H1 (cell line): ENCODE measurements at regions not wholly inside any gene's neighbourhood (a gene's known extent, or its start where the extent isn't known, plus 50 kb on each side); places are given as distances from the start of the nearest gene placed in this dataset.

Source experiments
- CTCF ChIA-PET: fragments of 300-600 bp; sonication (Branson Sonifier 250); formaldehyde crosslinking; loops from one replicate; lab custom pipeline; 2021; ENCODE audit not compliant: partially characterized antibody; lab: Charles Lee
- POLR2A ChIA-PET: fragments of 300-600 bp; sonication (Branson Sonifier 250); formaldehyde crosslinking; loops from one replicate; lab custom pipeline; 2021; ENCODE audit warnings: inconsistent platforms; ENCODE audit not compliant: partially characterized antibody; lab: Charles Lee
- DNase-seq, 2 experiments: peaks; one replicate each; pipeline versions ENCODE4 v3.0.0 to v3.0.0-alpha.2; 2010 to 2022; ENCODE audit warnings: low spot score in 2 of 2, low read depth in 1 of 2, mixed read lengths in 1 of 2
- FAIRE-seq: peaks from 2 replicates; lab custom pipeline; 2011; peaks lifted over from hg19 to GRCh38; lab: Jason Lieb, UNC
- H2AFZ ChIP-seq: 2 replicates; pipeline ENCODE4 v1.8.1; 2012; ENCODE audit warnings: low read length, inconsistent platforms
- H2AK5ac ChIP-seq: 2 replicates; pipeline ENCODE4 v1.6.1; 2013; ENCODE audit warnings: low read depth, low read length
- H2BK120ac ChIP-seq: replicated peaks from 2 replicates; pipeline ENCODE3; 2013; ENCODE audit warnings: low read depth, low read length, inconsistent platforms
- H2BK12ac ChIP-seq: 2 replicates; pipeline ENCODE4 v1.6.1; 2013; ENCODE audit warnings: low read depth, low read length
- H2BK15ac ChIP-seq: 2 replicates; pipeline ENCODE4 v1.6.1; 2013; ENCODE audit warnings: low read length
- H2BK20ac ChIP-seq: 2 replicates; pipeline ENCODE4 v1.6.1; 2013; ENCODE audit warnings: low read length
- H2BK5ac ChIP-seq: 2 replicates; pipeline ENCODE4 v1.6.1; 2013; ENCODE audit warnings: low read depth, low read length
- H3K14ac ChIP-seq: 2 replicates; pipeline ENCODE4 v1.6.1; 2013; ENCODE audit warnings: inconsistent platforms; ENCODE audit not compliant: insufficient read length
- H3K18ac ChIP-seq: 2 replicates; pipeline ENCODE4 v1.6.1; 2013; ENCODE audit warnings: low read length; ENCODE audit errors: extremely low read depth
- H3K23ac ChIP-seq: 2 replicates; pipeline ENCODE4 v1.6.1; 2013; ENCODE audit warnings: inconsistent platforms; ENCODE audit not compliant: insufficient read length
- H3K23me2 ChIP-seq: 2 replicates; pipeline ENCODE4 v1.6.1; 2013; ENCODE audit warnings: low read depth, low read length
- H3K27ac ChIP-seq: 2 replicates; pipeline ENCODE4 v1.6.1; 2011; ENCODE audit warnings: low read depth, low read length, inconsistent platforms
- H3K27me3 ChIP-seq, 4 experiments: replicated peaks in 1 of 4; 1 replicate in 1 of 4; 2 replicates in 3 of 4; pipeline versions ENCODE4 v1.6.1 to v1.8.1; 2011 to 2013; ENCODE audit warnings: low read length in 3 of 4, mild to moderate bottlenecking in 3 of 4, inconsistent platforms in 2 of 4, mixed read lengths in 2 of 4, moderate library complexity in 1 of 4; ENCODE audit not compliant: control insufficient read depth in 3 of 4, insufficient read depth in 3 of 4; ENCODE audit errors: extremely low read depth in 1 of 4
- H3K36me3 ChIP-seq, 4 experiments: 2 replicates each; pipeline versions ENCODE4 v1.6.1 to v1.8.1; 2011 to 2013; ENCODE audit warnings: mild to moderate bottlenecking in 4 of 4, low read length in 3 of 4, moderate library complexity in 2 of 4, control low read depth in 1 of 4, inconsistent platforms in 1 of 4; ENCODE audit not compliant: insufficient read depth in 4 of 4, control insufficient read depth in 2 of 4
- H3K4ac ChIP-seq: replicated peaks from 2 replicates; pipeline ENCODE3; 2013; ENCODE audit warnings: low read length, low read depth, mixed read lengths, inconsistent platforms; ENCODE audit not compliant: insufficient read length
- H3K4me1 ChIP-seq, 4 experiments: replicated peaks in 1 of 4; 1 replicate in 1 of 4; 2 replicates in 3 of 4; pipeline versions ENCODE4 v1.6.1 to v1.8.1; 2011 to 2013; ENCODE audit warnings: low read length in 3 of 4, inconsistent platforms in 2 of 4, mixed read lengths in 1 of 4; ENCODE audit not compliant: insufficient read depth in 4 of 4, control insufficient read depth in 3 of 4
- H3K4me2 ChIP-seq, 2 experiments: 2 replicates each; pipeline versions ENCODE4 v1.6.1 to v1.8.1; 2011 to 2013; ENCODE audit warnings: low read depth in 2 of 2, low read length in 2 of 2, control low read depth in 1 of 2, inconsistent platforms in 1 of 2, mild to moderate bottlenecking in 1 of 2; ENCODE audit not compliant: insufficient read depth in 1 of 2
- H3K4me3 ChIP-seq, 4 experiments: fragments of 200-600, 300-600 bp in 1 of 4; sonication (generic), shearing (Covaris generic), sonication (Bioruptor Twin) in 1 of 4; 2 replicates each; pipeline versions ENCODE4 v1.5.1 to v1.8.1; 2011 to 2016; ENCODE audit warnings: low read length in 4 of 4, low read depth in 3 of 4, control low read depth in 2 of 4, inconsistent platforms in 2 of 4, mild to moderate bottlenecking in 2 of 4, mixed read lengths in 1 of 4, moderate library complexity in 1 of 4; ENCODE audit not compliant: insufficient read depth in 2 of 4; ENCODE audit errors: extremely low read depth in 1 of 4
- H3K56ac ChIP-seq: replicated peaks from 2 replicates; pipeline ENCODE3; 2013; ENCODE audit warnings: low read depth, mild to moderate bottlenecking, mixed read lengths, low read length, inconsistent platforms; ENCODE audit not compliant: insufficient read length
- H3K79me1 ChIP-seq: 2 replicates; pipeline ENCODE4 v1.6.1; 2013; ENCODE audit warnings: low read depth, low read length, control low read depth
- H3K79me2 ChIP-seq, 2 experiments: 2 replicates each; pipeline versions ENCODE4 v1.6.1 to v1.8.1; 2012 to 2013; ENCODE audit warnings: low read length in 2 of 2, mild to moderate bottlenecking in 2 of 2, inconsistent platforms in 1 of 2; ENCODE audit not compliant: insufficient read depth in 2 of 2, control insufficient read depth in 1 of 2
- H3K9ac ChIP-seq, 4 experiments: replicated peaks in 1 of 4; 1 replicate in 1 of 4; 2 replicates in 3 of 4; pipeline versions ENCODE4 v1.6.1 to v1.8.1; 2011 to 2013; ENCODE audit warnings: low read depth in 3 of 4, low read length in 3 of 4, control low read depth in 2 of 4, mild to moderate bottlenecking in 2 of 4, moderate library complexity in 2 of 4, inconsistent platforms in 1 of 4; ENCODE audit errors: extremely low read depth in 1 of 4
- H3K9me3 ChIP-seq, 2 experiments: 2 replicates each; pipeline versions ENCODE4 v1.6.1 to v1.8.1; 2012 to 2013; ENCODE audit warnings: mild to moderate bottlenecking in 2 of 2, moderate library complexity in 2 of 2, control low read depth in 1 of 2, inconsistent platforms in 1 of 2, low read depth in 1 of 2, low read length in 1 of 2, mixed read lengths in 1 of 2; ENCODE audit not compliant: insufficient read depth in 2 of 2
- H4K20me1 ChIP-seq, 2 experiments: replicated peaks in 1 of 2; 2 replicates each; pipeline versions ENCODE3 to v1.8.1; 2011 to 2013; ENCODE audit warnings: inconsistent platforms in 2 of 2, low read length in 2 of 2, mild to moderate bottlenecking in 1 of 2; ENCODE audit not compliant: insufficient read depth in 2 of 2, control insufficient read depth in 1 of 2
- H4K5ac ChIP-seq: 2 replicates; pipeline ENCODE4 v1.6.1; 2013; ENCODE audit warnings: low read length, low read depth, mixed read lengths, inconsistent platforms; ENCODE audit not compliant: insufficient read length
- H4K8ac ChIP-seq: 2 replicates; pipeline ENCODE4 v1.8.0; 2013; ENCODE audit warnings: mild to moderate bottlenecking, moderate library complexity, low read length, inconsistent platforms; ENCODE audit not compliant: insufficient read depth; ENCODE audit errors: extremely low read depth
- H4K91ac ChIP-seq: replicated peaks from 2 replicates; pipeline ENCODE3; 2013; ENCODE audit warnings: low read length, mixed read lengths, inconsistent platforms; ENCODE audit not compliant: insufficient read length
- BRCA1 ChIP-seq: IDR thresholded peaks from 2 replicates; pipeline ENCODE4 v1.6.1; 2012; ENCODE audit warnings: low read depth, low read length, improper control_type of control experiment
- CBX5 ChIP-seq: fragments of 300-800, 300-1000 bp; sonication (generic); IDR thresholded peaks from 2 replicates; pipeline ENCODE4 v1.7.1; 2016; ENCODE audit warnings: antibody characterized with exemption, low read length, low read depth
- EP300 ChIP-seq, 2 experiments: IDR thresholded peaks; 1 replicate in 1 of 2; 2 replicates in 1 of 2; pipeline ENCODE4 v1.6.1; 2011 to 2012; ENCODE audit warnings: low read depth in 2 of 2, low read length in 2 of 2, mild to moderate bottlenecking in 2 of 2, borderline replicate concordance in 1 of 2, inconsistent platforms in 1 of 2, moderate library complexity in 1 of 2
- EZH2 ChIP-seq: fragments of 200-600 bp; sonication (generic); IDR thresholded peaks from 2 replicates; pipeline ENCODE4 v1.7.1; 2012; ENCODE audit warnings: low read depth, mild to moderate bottlenecking, moderate library complexity, low read length, inconsistent platforms; ENCODE audit not compliant: severe bottlenecking
- GTF2F1 ChIP-seq: IDR thresholded peaks from 2 replicates; pipeline ENCODE4 v1.6.1; 2012; ENCODE audit warnings: low read depth, low read length, improper control_type of control experiment, borderline replicate concordance
- KDM4A ChIP-seq: IDR thresholded peaks from one replicate; pipeline ENCODE4 v1.7.1; 2012; ENCODE audit warnings: low read depth, mild to moderate bottlenecking, moderate library complexity, low read length, inconsistent platforms; ENCODE audit not compliant: severe bottlenecking
- KDM5A ChIP-seq: fragments of 200-600 bp; IDR thresholded peaks from 2 replicates; pipeline ENCODE4 v1.7.1; 2012; ENCODE audit warnings: mild to moderate bottlenecking, low read length, inconsistent platforms, mixed read lengths
- NANOG ChIP-seq: IDR thresholded peaks from 2 replicates; pipeline ENCODE4 v1.6.1; 2011; ENCODE audit warnings: low read length, low read depth, mild to moderate bottlenecking, inconsistent platforms; ENCODE audit not compliant: insufficient read depth, poor library complexity, severe bottlenecking
- POLR2AphosphoS5 ChIP-seq: IDR thresholded peaks from 2 replicates; pipeline ENCODE4 v1.6.1; 2011; ENCODE audit warnings: low read depth, low read length
- RAD21 ChIP-seq, 2 experiments: IDR thresholded peaks in 1 of 2; conservative IDR thresholded peaks in 1 of 2; 2 replicates each; pipeline ENCODE4 v1.6.1; 2011; ENCODE audit warnings: low read depth in 2 of 2, low read length in 2 of 2, improper control_type of control experiment in 1 of 2, inconsistent platforms in 1 of 2, mild to moderate bottlenecking in 1 of 2, moderate library complexity in 1 of 2
- RNF2 ChIP-seq: fragments of 200-900, 300-1000 bp; sonication (generic); IDR thresholded peaks from 2 replicates; pipeline ENCODE4 v1.7.1; 2016; ENCODE audit warnings: borderline replicate concordance, low read depth, mild to moderate bottlenecking, antibody characterized with exemption, low read length; ENCODE audit not compliant: poor library complexity, severe bottlenecking; ENCODE audit errors: missing control alignments
- SP1 ChIP-seq: IDR thresholded peaks from 2 replicates; pipeline ENCODE4 v1.6.1; 2011; ENCODE audit warnings: low read depth, low read length
- SP2 ChIP-seq: IDR thresholded peaks from 2 replicates; pipeline ENCODE4 v1.6.1; 2012; ENCODE audit warnings: mild to moderate bottlenecking, low read length, inconsistent platforms
- SUZ12 ChIP-seq: fragments of 200-600 bp; sonication (generic); IDR thresholded peaks from 2 replicates; pipeline ENCODE4 v1.6.1; 2012; ENCODE audit warnings: mild to moderate bottlenecking, inconsistent platforms, low read length, moderate library complexity, mixed read lengths
- WGBS, 2 experiments: shearing (Covaris generic) in 1 of 2; methylation state at CpG; one replicate each; pipeline versions ENCODE4 v1.1.6 to v1.1.7; 2013 to 2015; ENCODE audit warnings: low lambda C conversion rate in 2 of 2, mixed read lengths in 2 of 2, inconsistent platforms in 1 of 2, low coverage in 1 of 2, missing lambda C conversion rate in 1 of 2; ENCODE audit not compliant: insufficient replicate concordance in 2 of 2, insufficient coverage in 1 of 2, insufficient read length in 1 of 2; ENCODE audit errors: extremely low coverage in 1 of 2, missing lambda C conversion rate in 1 of 2; 5-methylcytosine and 5-hydroxymethylcytosine counted together

DNA sequence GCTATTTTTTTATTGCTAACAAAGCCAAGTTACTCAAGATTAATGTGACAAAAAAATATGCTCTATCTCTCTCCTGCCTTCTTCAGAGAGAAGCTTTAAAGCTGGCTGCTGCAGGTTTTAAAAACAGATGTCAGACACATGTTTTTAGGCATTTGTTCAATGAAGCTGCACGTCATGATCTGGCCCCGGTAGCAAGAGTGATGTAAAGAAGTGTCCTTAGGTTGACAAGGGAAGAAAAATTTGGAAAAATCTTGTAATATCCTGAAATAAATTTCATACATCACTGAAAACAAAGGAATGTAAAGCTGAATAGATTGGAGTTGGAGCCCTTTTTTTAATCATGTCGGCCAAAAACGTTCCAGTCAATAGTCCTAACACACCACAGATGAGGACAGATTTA, 531.4 kb upstream of the NBEA start:
- H4K91ac ChIP-seq = no peak overlapping the region
- H3K79me2 ChIP-seq = no peaks in the 10 kb centered on the region
- H2AK5ac ChIP-seq = no peak overlapping the region
- FAIRE-seq = no peak
- H2BK15ac ChIP-seq = no peak overlapping the region
- no peak overlapping the region for H3K27ac ChIP-seq
- no peak for DNase-seq
- no peaks in the 10 kb centered on the region for H4K20me1 ChIP-seq
- no peaks in the 10 kb centered on the region for H3K4me1 ChIP-seq
- H2BK5ac ChIP-seq = no peak overlapping the region
- no peak overlapping the region for H3K4me2 ChIP-seq
- H3K14ac ChIP-seq = no peak overlapping the region
- no peaks in the 10 kb centered on the region for H3K36me3 ChIP-seq
- H3K23ac ChIP-seq = no peak overlapping the region
- H3K9ac ChIP-seq = no peak overlapping the region
- ChIA-PET CTCF (interaction anchor here (0.8 to 2.5 kb wide), 2 partner anchors 8 to 10 kb away, joined by 3 to 12 read pairs; no protein-coding TSS in a partner anchor), POLR2A (no interaction called here)
- no peak overlapping the region for H3K56ac ChIP-seq
- H2BK20ac ChIP-seq = no peak overlapping the region
- H2BK120ac ChIP-seq = no peak overlapping the region
- H2BK12ac ChIP-seq = no peak overlapping the region
- H3K9me3 ChIP-seq = no peaks in the 10 kb centered on the region
- no peak overlapping the region for H3K4ac ChIP-seq
- no peak overlapping the region for H3K4me3 ChIP-seq
- H4K5ac ChIP-seq = no peak overlapping the region
- no peak overlapping the region for H3K18ac ChIP-seq
- no peak overlapping the region for H4K8ac ChIP-seq
- no peak overlapping the region for H2AFZ ChIP-seq
- H3K23me2 ChIP-seq = no peaks in the 10 kb centered on the region; the same call in 1 of the 2 replicates
- no peaks in the 10 kb centered on the region for H3K27me3 ChIP-seq
- 87% methylated on average over 4 of the region's 4 CpGs; no CpG with 5 or more reads in 1 of the 2 experiments for WGBS, 2 experiments
- no peaks in the 10 kb centered on the region for H3K79me1 ChIP-seq
- TF ChIP-seq SP2 (no peak), SUZ12 (no peak), KDM5A (no peak), EP300 (IDR thresholded peaks at IDR 0.05; ENCODE audit: borderline replicate concordance in 1 of 2, low read depth in 2 of 2, low read length in 2 of 2) (no peak), KDM4A (no peak), NANOG (no peak), GTF2F1 (no peak), BRCA1 (no peak), EZH2 (no peak), RAD21 (IDR thresholded peaks at IDR 0.05 in 1 of 2, conservative IDR thresholded peaks at IDR 0.05 in 1 of 2; ENCODE audit: low read depth in 2 of 2, low read length in 2 of 2) (no peak), SP1 (no peak), CBX5 (no peak), RNF2 (no peak), POLR2AphosphoS5 (no peak)
